ENCODE measurements at regions not wholly inside any gene's neighbourhood (a gene's known extent, or its start where the extent isn't known, plus 50 kb on each side); places are given as distances from the start of the nearest gene placed in this dataset.

- no peak for DNase-seq
- H3K9me3 ChIP-seq: no peaks in the 10 kb centered on the region
- WGBS, 2 donors: 57 to 88% methylated on average over 1 of the region's 1 CpG
- no peak overlapping the region for H3K4me3 ChIP-seq
- no peaks in the 10 kb centered on the region for H3K36me3 ChIP-seq (replicated peaks in 1 of 2; ENCODE audit: insufficient read depth in 1 of 2, low read depth in 2 of 2)
- no peak overlapping the region for H3K27ac ChIP-seq
- no peak for ATAC-seq
- TF ChIP-seq CTCF (IDR thresholded peaks at IDR 0.05) (no peak), POLR2A (IDR thresholded peaks at IDR 0.05) (no peak)
- H3K27me3 ChIP-seq: no peaks in the 10 kb centered on the region
- intact Hi-C loops (cut with DNase I): no loop called here
- no peaks in the 10 kb centered on the region for H3K4me1 ChIP-seq
These were observed 481.5 kb downstream of the CDY2B start for GRCh38 chrY:17398336-17399072.

GRCh38 chrY:17397659-17398058, 482.4 kb downstream of the CDY2B start:
- H3K4me3 ChIP-seq: no peak overlapping the region
- 23 to 45% methylated on average over 2 to 3 of the region's 3 CpGs for WGBS, 2 donors
- no peaks in the 10 kb centered on the region for H3K36me3 ChIP-seq (replicated peaks in 1 of 2; ENCODE audit: insufficient read depth in 1 of 2, low read depth in 2 of 2)
- DNase-seq: no peak
- H3K4me1 ChIP-seq: no peaks in the 10 kb centered on the region
- H3K27ac ChIP-seq: no peak overlapping the region
- H3K9me3 ChIP-seq: no peaks in the 10 kb centered on the region
- no peak for ATAC-seq
- intact Hi-C loops (cut with DNase I): no loop called here
- TF ChIP-seq CTCF (IDR thresholded peaks at IDR 0.05) (no peak), POLR2A (IDR thresholded peaks at IDR 0.05) (no peak)
- no peaks in the 10 kb centered on the region for H3K27me3 ChIP-seq

- TF ChIP-seq CTCF (IDR thresholded peaks at IDR 0.05) (no peak), POLR2A (IDR thresholded peaks at IDR 0.05) (no peak)
- DNase-seq: no peak
- Histone ChIP-seq H3K36me3 (replicated peaks in 1 of 2; ENCODE audit: insufficient read depth in 1 of 2, low read depth in 2 of 2) (no peaks in the 10 kb centered on the region), H3K4me3 (no peak overlapping the region), H3K9me3 (no peaks in the 10 kb centered on the region), H3K27ac (no peak overlapping the region), H3K27me3 (no peaks in the 10 kb centered on the region), H3K4me1 (no peaks in the 10 kb centered on the region)
- intact Hi-C loops (cut with DNase I): no loop called here
- no peak for ATAC-seq
- 33 to 64% methylated on average over 2 of the region's 2 CpGs for WGBS, 2 donors
These were observed 498.5 kb downstream of the CDY2B start for GRCh38 chrY:17381431-17382070.

GRCh38 chrY:17378326-17378725, 501.7 kb downstream of the CDY2B start:
- no peak for TF ChIP-seq CTCF (IDR thresholded peaks at IDR 0.05)
- TF ChIP-seq POLR2A (IDR thresholded peaks at IDR 0.05): no peak
- intact Hi-C loops (cut with DNase I): no loop called here
- WGBS, 2 donors: 20 to 29% methylated on average over 1 of the region's 1 CpG
- DNase-seq (no peak), ATAC-seq (no peak)
- no peaks in the 10 kb centered on the region for H3K27me3 ChIP-seq
- no peaks in the 10 kb centered on the region for H3K36me3 ChIP-seq (replicated peaks in 1 of 2; ENCODE audit: insufficient read depth in 1 of 2, low read depth in 2 of 2)
- H3K9me3 ChIP-seq: no peaks in the 10 kb centered on the region
- H3K4me1 ChIP-seq: no peaks in the 10 kb centered on the region
- H3K27ac ChIP-seq: no peak overlapping the region
- no peak overlapping the region for H3K4me3 ChIP-seq

GRCh38 chrY:17368413-17368812, 511.6 kb downstream of the CDY2B start:
- Histone ChIP-seq H3K4me1 (no peaks in the 10 kb centered on the region), H3K36me3 (replicated peaks in 1 of 2; ENCODE audit: insufficient read depth in 1 of 2, low read depth in 2 of 2) (no peaks in the 10 kb centered on the region)

More at GRCh38 chrY:17368413-17368812, 511.6 kb downstream of the CDY2B start:
- DNase-seq: no peak
- H3K27ac ChIP-seq: no peak overlapping the region
- ATAC-seq: no peak
- no peaks in the 10 kb centered on the region for H3K27me3 ChIP-seq
- no peak for TF ChIP-seq POLR2A (IDR thresholded peaks at IDR 0.05)
- TF ChIP-seq CTCF (IDR thresholded peaks at IDR 0.05): no peak
- no peak overlapping the region for H3K4me3 ChIP-seq
- no peaks in the 10 kb centered on the region for H3K9me3 ChIP-seq
- intact Hi-C loops (cut with DNase I): no loop called here
